Heart left ventricle (tissue), 16 donors: ENCODE measurements at regions not wholly inside any gene's neighbourhood (a gene's known extent, or its start where the extent isn't known, plus 50 kb on each side); places are given as distances from the start of the nearest gene placed in this dataset.

ENCODE experiments used
- ATAC-seq, 4 donors: fragments of 200-7000 bp; cut with Tn5 transposase; one replicate each; pipeline ENCODE4 v1.9.1; 2020 to 2022; ENCODE audit warnings: moderate library complexity in 4 of 4, mild to moderate bottlenecking in 3 of 4, moderate number of reproducible peaks in 1 of 4
- DNase-seq, 5 donors: peaks; one replicate each; pipeline ENCODE4 v3.0.0-alpha.2; 2020
- H3K27ac ChIP-seq, 12 donors: fragments of 200-600 bp; sonication (generic) in 4 of 12; one replicate each; pipeline versions ENCODE4 v1.5.0 to v1.8.0; 2016 to 2022; ENCODE audit warnings: mild to moderate bottlenecking in 2 of 12
- H3K27me3 ChIP-seq, 9 donors: fragments of 200-600 bp; sonication (generic) in 2 of 9; one replicate each; pipeline versions ENCODE4 v1.5.1 to v1.8.0; 2016 to 2022; ENCODE audit warnings: mild to moderate bottlenecking in 3 of 9
- H3K36me3 ChIP-seq, 9 donors: fragments of 200-600 bp; sonication (generic) in 2 of 9; one replicate each; pipeline versions ENCODE4 v1.5.0 to v1.8.0; 2018 to 2022; ENCODE audit warnings: mild to moderate bottlenecking in 2 of 9
- H3K4me1 ChIP-seq, 12 donors: fragments of 200-600 bp; sonication (generic) in 4 of 12; one replicate each; pipeline versions ENCODE4 v1.5.0 to v1.8.0; 2016 to 2022; ENCODE audit warnings: mild to moderate bottlenecking in 3 of 12
- H3K4me3 ChIP-seq, 12 donors: fragments of 200-600 bp; sonication (generic) in 4 of 12; one replicate each; pipeline versions ENCODE4 v1.5.0 to v1.8.0; 2017 to 2022; ENCODE audit warnings: mild to moderate bottlenecking in 9 of 12, moderate library complexity in 4 of 12
- H3K9me3 ChIP-seq, 12 donors: fragments of 200-600 bp; sonication (generic) in 4 of 12; one replicate each; pipeline versions ENCODE4 v1.5.0 to v1.8.0; 2016 to 2022; ENCODE audit warnings: mild to moderate bottlenecking in 1 of 12
- POLR2A ChIP-seq, 2 donors: fragments of 450-650 bp; IDR thresholded peaks; one replicate each; pipeline ENCODE4 v1.6.1; 2017; ENCODE audit warnings: antibody characterized with exemption in 2 of 2, mild to moderate bottlenecking in 2 of 2, moderate library complexity in 2 of 2
- WGBS, 4 donors: extraction: QIAGEN DNeasy Blood & Tissue Kit in 2 of 4; methylation state at CpG; one replicate each; pipeline versions ENCODE4 v1.1.5 to v1.1.7; 2013 to 2018; 5-methylcytosine and 5-hydroxymethylcytosine counted together
- intact Hi-C, 10 donors: fragments of 100-400 bp; cut with DNase I; formaldehyde crosslinking; loops; one replicate each; pipeline versions ENCODE4 v1.11.1 to v1.14.2; 2022
- TF ChIP-seq, protein P1 (sequence below), 12 donors: fragments of 200-600 bp; sonication (generic) in 4 of 12; IDR thresholded peaks; one replicate each; pipeline versions ENCODE4 v1.5.0 to v1.8.0; 2018 to 2022; ENCODE audit warnings: antibody characterized with exemption in 12 of 12, mild to moderate bottlenecking in 5 of 12
- donor health status: ischemic (EF 13 %, LVEDD 7.1; RV severe dilation, severe dysfunction).
- donor health status: healthy with polysubstance abuse.
- donor health status: DM: no; HTN: yes; CAD: no.
- donor health status: DM: no; HTN: no; CAD: no.
- donor health status: ischemic (EF 25% LVEDD 6.9; RV normal size, moderate dysfunction).
- donor health status: ischemic (EF 25% LVEDD 5.7; RV mildly dilated, moderate dysfunction).
- donor health status: healthy.
- donor health status: DM: yes; HTN: yes; CAD: no.
- donor health status: ischemic (EF 35%, LVEDD 5.7; RV mildly dilated, moderate dysfunction).
- donor health status: nonischemic (EF 11% LVEDD 7.7; RV severe dilation, severe dysfunction).
- donor health status: DM: yes; HTN: yes; CAD: no.
- donor health status: PGD.
- donor health status: ischemic (EF 29% LVEDD 5.4; RV normal size, mild dysfunction).
- donor health status: nonischemic (EF 23%, LVEDD 6.1; RV moderate dilation, normal function).

- H3K4me3 ChIP-seq: no peak overlapping the region
- peaks cover 0 to 6% (median 0%) of the 10 kb centered on the region in 12 donors for H3K9me3 ChIP-seq
- intact Hi-C loops: no loop called here
- H3K36me3 ChIP-seq: no peaks in the 10 kb centered on the region
- WGBS, 4 donors: 67 to 72% (median 70%) methylated on average over 4 of the region's 4 CpGs
- DNase-seq (no peak), ATAC-seq (no peak)
- H3K4me1 ChIP-seq: no peaks in the 10 kb centered on the region
- TF ChIP-seq, protein P1, sequence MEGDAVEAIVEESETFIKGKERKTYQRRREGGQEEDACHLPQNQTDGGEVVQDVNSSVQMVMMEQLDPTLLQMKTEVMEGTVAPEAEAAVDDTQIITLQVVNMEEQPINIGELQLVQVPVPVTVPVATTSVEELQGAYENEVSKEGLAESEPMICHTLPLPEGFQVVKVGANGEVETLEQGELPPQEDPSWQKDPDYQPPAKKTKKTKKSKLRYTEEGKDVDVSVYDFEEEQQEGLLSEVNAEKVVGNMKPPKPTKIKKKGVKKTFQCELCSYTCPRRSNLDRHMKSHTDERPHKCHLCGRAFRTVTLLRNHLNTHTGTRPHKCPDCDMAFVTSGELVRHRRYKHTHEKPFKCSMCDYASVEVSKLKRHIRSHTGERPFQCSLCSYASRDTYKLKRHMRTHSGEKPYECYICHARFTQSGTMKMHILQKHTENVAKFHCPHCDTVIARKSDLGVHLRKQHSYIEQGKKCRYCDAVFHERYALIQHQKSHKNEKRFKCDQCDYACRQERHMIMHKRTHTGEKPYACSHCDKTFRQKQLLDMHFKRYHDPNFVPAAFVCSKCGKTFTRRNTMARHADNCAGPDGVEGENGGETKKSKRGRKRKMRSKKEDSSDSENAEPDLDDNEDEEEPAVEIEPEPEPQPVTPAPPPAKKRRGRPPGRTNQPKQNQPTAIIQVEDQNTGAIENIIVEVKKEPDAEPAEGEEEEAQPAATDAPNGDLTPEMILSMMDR (IDR thresholded peaks at IDR 0.05): no peak
- no peak for TF ChIP-seq POLR2A (IDR thresholded peaks at IDR 0.05)
- H3K27ac ChIP-seq: no peak overlapping the region
- no peaks in the 10 kb centered on the region for H3K27me3 ChIP-seq
Observed at GRCh38 chr5:102138243-102138653, 157.8 kb downstream of the SLCO4C1 start.

- ATAC-seq (no peak), DNase-seq (no peak)
- TF ChIP-seq, protein P1 (IDR thresholded peaks at IDR 0.05): no peak
- TF ChIP-seq POLR2A (IDR thresholded peaks at IDR 0.05): no peak
- 67 to 95% (median 93%) methylated on average over 3 of the region's 3 CpGs for WGBS, 4 donors
- intact Hi-C loops: no loop called here
- Histone ChIP-seq H3K4me3 (no peak overlapping the region), H3K27ac (no peak overlapping the region), H3K9me3 (no peaks in the 10 kb centered on the region), H3K4me1 (no peaks in the 10 kb centered on the region), H3K27me3 (peaks cover 0 to 4% (median 0%) of the 10 kb centered on the region in 9 donors), H3K36me3 (no peaks in the 10 kb centered on the region)
Observed at GRCh38 chr5:102130890-102131289, 165.2 kb downstream of the SLCO4C1 start.

DNA sequence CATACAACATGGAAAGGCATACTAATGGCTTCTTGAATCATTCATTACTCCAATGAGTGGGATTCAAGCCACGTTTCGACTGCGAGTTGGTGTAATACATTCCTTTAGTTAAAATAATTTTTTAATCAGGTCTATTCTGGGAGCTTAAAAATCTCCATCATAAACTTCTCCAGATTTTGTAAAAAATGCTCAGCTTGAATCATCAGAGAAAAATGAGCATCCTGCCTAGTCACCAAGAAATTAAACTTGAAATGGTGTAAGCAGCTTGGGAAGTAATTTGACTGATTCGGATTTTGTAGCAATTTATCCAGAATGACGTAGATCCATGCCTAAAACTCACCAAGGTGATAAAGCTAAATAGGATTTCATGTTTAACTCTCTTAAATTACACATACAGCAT lies 165.7 kb downstream of the SLCO4C1 start:
- ATAC-seq: no peak
- intact Hi-C loops: no loop called here
- TF ChIP-seq, protein P1 (IDR thresholded peaks at IDR 0.05): no peak
- no peak for TF ChIP-seq POLR2A (IDR thresholded peaks at IDR 0.05)
- no peaks in the 10 kb centered on the region for H3K4me1 ChIP-seq
- H3K36me3 ChIP-seq: no peaks in the 10 kb centered on the region
- H3K4me3 ChIP-seq: no peak overlapping the region
- peaks cover 0 to 4% (median 0%) of the 10 kb centered on the region in 9 donors for H3K27me3 ChIP-seq
- WGBS, 4 donors: 77 to 87% (median 83%) methylated on average over 5 of the region's 5 CpGs
- no peaks in the 10 kb centered on the region for H3K9me3 ChIP-seq
- DNase-seq: no peak
- H3K27ac ChIP-seq: no peak overlapping the region

DNA sequence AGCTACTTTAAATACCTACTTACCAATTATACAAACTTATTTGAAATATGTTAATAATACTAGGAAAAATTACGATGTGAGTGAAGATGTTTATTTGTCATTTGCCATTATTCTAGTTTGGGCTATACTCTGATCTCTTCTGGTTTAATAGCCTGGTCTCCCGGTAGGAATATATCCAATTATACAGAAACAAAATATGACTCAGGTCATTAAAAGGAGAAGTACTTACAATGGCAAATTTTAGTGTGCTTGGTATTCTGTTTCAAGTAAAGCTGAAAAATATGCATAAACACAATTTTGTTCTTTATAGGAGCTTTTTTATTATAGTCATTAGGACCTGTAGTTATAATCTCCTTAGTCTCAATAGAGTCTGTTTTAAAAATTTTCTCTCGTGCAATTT lies 176.8 kb downstream of the SLCO4C1 start:
- intact Hi-C loops: no loop called here
- 62 to 83% (median 68%) methylated on average over 3 of the region's 3 CpGs for WGBS, 4 donors
- no peak for ATAC-seq

More for the DNA sequence above, 176.8 kb downstream of the SLCO4C1 start:
- H3K27ac ChIP-seq: no peak overlapping the region
- TF ChIP-seq, protein P1 (IDR thresholded peaks at IDR 0.05): no peak
- no peak for TF ChIP-seq POLR2A (IDR thresholded peaks at IDR 0.05)
- no peaks in the 10 kb centered on the region for H3K4me1 ChIP-seq
- no peaks in the 10 kb centered on the region for H3K27me3 ChIP-seq
- DNase-seq: no peak
- no peaks in the 10 kb centered on the region for H3K9me3 ChIP-seq
- H3K4me3 ChIP-seq: no peak overlapping the region
- H3K36me3 ChIP-seq: no peaks in the 10 kb centered on the region
